ENCODE measurements at regions not wholly inside any gene's neighbourhood (a gene's known extent, or its start where the extent isn't known, plus 50 kb on each side); places are given as distances from the start of the nearest gene placed in this dataset.
"Not testable (repeated sequence)": the region's sequence is repeated elsewhere in the genome, so short reads cannot be mapped to it uniquely, and the experiment has no call there.

GRCh38 chr11:90722552-90723190, 499.8 kb upstream of the CHORDC1 start:
- DNase-seq, result peak; percentile 88

GRCh38 chr11:90717522-90717921, 494.7 kb upstream of the CHORDC1 start:
- no peak for DNase-seq

- no peak for DNase-seq
Measured at GRCh38 chr11:90705661-90706060, 482.8 kb upstream of the CHORDC1 start.

GRCh38 chr11:90704510-90704909, 481.7 kb upstream of the CHORDC1 start:
- no peak for DNase-seq

GRCh38 chr11:90701716-90702115, 478.9 kb upstream of the CHORDC1 start:
- DNase-seq, result no peak

- peak; percentile 46 for DNase-seq
Measured at GRCh38 chr11:90700789-90701439, 478.1 kb upstream of the CHORDC1 start.

- DNase-seq, result peak; percentile 68
Measured at GRCh38 chr11:90699791-90700400, 477.0 kb upstream of the CHORDC1 start.

- DNase-seq, result no peak
Measured at GRCh38 chr11:90698238-90698637, 475.4 kb upstream of the CHORDC1 start.

GRCh38 chr11:90675496-90675895, 452.6 kb upstream of the CHORDC1 start:
- not testable (repeated sequence) for DNase-seq

GRCh38 chr11:90669094-90669493, 446.2 kb upstream of the CHORDC1 start:
- DNase-seq, result no peak

- peak; percentile 36 for DNase-seq
Measured at GRCh38 chr11:90668502-90668901, 445.7 kb upstream of the CHORDC1 start.

GRCh38 chr11:90661233-90661632, 438.4 kb upstream of the CHORDC1 start:
- no peak for DNase-seq

- no peak for DNase-seq
Measured at GRCh38 chr11:90656171-90656570, 433.3 kb upstream of the CHORDC1 start.

GRCh38 chr11:90650153-90650552, 427.3 kb upstream of the CHORDC1 start:
- DNase-seq, result no peak

GRCh38 chr11:90646706-90647105, 423.9 kb upstream of the CHORDC1 start:
- DNase-seq, result no peak

- DNase-seq, result no peak
Measured at GRCh38 chr11:90646266-90646665, 423.4 kb upstream of the CHORDC1 start.

- DNase-seq, result peak; percentile 48
Measured at GRCh38 chr11:90639461-90639993, 416.7 kb upstream of the CHORDC1 start.

GRCh38 chr11:90635886-90636285, 413.0 kb upstream of the CHORDC1 start:
- DNase-seq, result no peak

GRCh38 chr11:90635151-90635550, 412.3 kb upstream of the CHORDC1 start:
- no peak for DNase-seq

GRCh38 chr11:90630176-90630575, 407.3 kb upstream of the CHORDC1 start:
- DNase-seq, result no peak

- no peak for DNase-seq
Measured at GRCh38 chr11:90629229-90629806, 406.5 kb upstream of the CHORDC1 start.

- DNase-seq, result no peak
Measured at GRCh38 chr11:90614318-90614717, 391.5 kb upstream of the CHORDC1 start.

- not testable (repeated sequence) for DNase-seq
Measured at GRCh38 chr11:90613037-90613436, 390.2 kb upstream of the CHORDC1 start.

- no peak for DNase-seq
Measured at GRCh38 chr11:90606721-90607120, 383.9 kb upstream of the CHORDC1 start.

Data from OCI-M1 (cell line).